Neural progenitor cell (in vitro differentiated cells): ENCODE measurements at regions not wholly inside any gene's neighbourhood (a gene's known extent, or its start where the extent isn't known, plus 50 kb on each side); places are given as distances from the start of the nearest gene placed in this dataset.

Experiments used
- DNase-seq: peaks from one replicate; pipeline ENCODE4 v3.0.0-alpha.2; 2016; ENCODE audit warnings: low spot score
- H2AFZ ChIP-seq: fragments of 200-600 bp; sonication (generic); replicated peaks from 2 replicates; pipeline ENCODE4 v1.6.1; 2016; ENCODE audit warnings: antibody characterized with exemption
- H3F3A ChIP-seq: fragments of 200-600 bp; sonication (generic); 2 replicates; pipeline ENCODE4 v1.6.1; 2016; ENCODE audit warnings: antibody characterized with exemption, low read depth
- H3K27ac ChIP-seq: fragments of 200-600 bp; sonication (generic); 2 replicates; pipeline ENCODE4 v1.5.1; 2016; ENCODE audit warnings: mild to moderate bottlenecking
- H3K27me3 ChIP-seq: fragments of 200-600 bp; sonication (generic); 2 replicates; pipeline ENCODE4 v1.6.1; 2016; ENCODE audit warnings: mild to moderate bottlenecking, moderate library complexity
- H3K36me3 ChIP-seq: fragments of 200-600 bp; sonication (generic); 2 replicates; pipeline ENCODE4 v1.5.1; 2016
- H3K4me1 ChIP-seq: fragments of 200-600 bp; sonication (generic); 2 replicates; pipeline ENCODE4 v1.6.1; 2016; ENCODE audit warnings: mixed run types
- H3K4me2 ChIP-seq: fragments of 200-600 bp; sonication (generic); 2 replicates; pipeline ENCODE4 v1.6.1; 2016
- H3K4me3 ChIP-seq: fragments of 200-600 bp; sonication (generic); 2 replicates; pipeline ENCODE4 v1.5.1; 2016
- H3K79me2 ChIP-seq: fragments of 200-600 bp; sonication (generic); 2 replicates; pipeline ENCODE4 v1.6.1; 2016; ENCODE audit warnings: low read depth
- H3K9ac ChIP-seq: fragments of 200-600 bp; sonication (generic); 2 replicates; pipeline ENCODE4 v1.6.1; 2016
- H3K9me3 ChIP-seq: fragments of 200-600 bp; sonication (generic); 2 replicates; pipeline ENCODE4 v1.5.1; 2016; ENCODE audit warnings: low read depth
- H4K20me1 ChIP-seq: fragments of 200-600 bp; sonication (generic); 2 replicates; pipeline ENCODE4 v1.6.1; 2016; ENCODE audit warnings: low read depth
- H3K27ac Mint-ChIP-seq: 3 replicates; pipeline ENCODE4 v1.8.0; 2021; ENCODE audit warnings: mixed read lengths
- H3K27me3 Mint-ChIP-seq: 2 replicates; pipeline ENCODE4 v1.8.0; 2022; ENCODE audit warnings: low read depth, mild to moderate bottlenecking, inconsistent platforms, moderate library complexity, mixed read lengths; ENCODE audit not compliant: insufficient read depth
- H3K36me3 Mint-ChIP-seq: 3 replicates; pipeline ENCODE4 v1.8.0; 2021; ENCODE audit warnings: mixed read lengths
- H3K4me1 Mint-ChIP-seq: 3 replicates; pipeline ENCODE4 v1.8.0; 2021; ENCODE audit warnings: mixed read lengths
- H3K4me3 Mint-ChIP-seq: 3 replicates; pipeline ENCODE4 v1.8.0; 2021; ENCODE audit warnings: mild to moderate bottlenecking, moderate library complexity, mixed read lengths
- H3K9me3 Mint-ChIP-seq: 3 replicates; pipeline ENCODE4 v1.8.0; 2020; ENCODE audit warnings: mixed read lengths
- CTCF ChIP-seq: fragments of 200-600 bp; sonication (generic); IDR thresholded peaks from 2 replicates; pipeline ENCODE4 v1.5.1; 2017; ENCODE audit warnings: antibody characterized with exemption, mild to moderate bottlenecking
- EZH2 ChIP-seq: fragments of 200-600 bp; sonication (generic); IDR thresholded peaks from 2 replicates; pipeline ENCODE4 v1.6.1; 2017; ENCODE audit warnings: antibody characterized with exemption, mild to moderate bottlenecking, moderate library complexity
- EZH2phosphoT487 ChIP-seq: fragments of 200-600 bp; sonication (generic); IDR thresholded peaks from 2 replicates; pipeline ENCODE4 v1.6.1; 2017; ENCODE audit warnings: antibody characterized with exemption

DNA sequence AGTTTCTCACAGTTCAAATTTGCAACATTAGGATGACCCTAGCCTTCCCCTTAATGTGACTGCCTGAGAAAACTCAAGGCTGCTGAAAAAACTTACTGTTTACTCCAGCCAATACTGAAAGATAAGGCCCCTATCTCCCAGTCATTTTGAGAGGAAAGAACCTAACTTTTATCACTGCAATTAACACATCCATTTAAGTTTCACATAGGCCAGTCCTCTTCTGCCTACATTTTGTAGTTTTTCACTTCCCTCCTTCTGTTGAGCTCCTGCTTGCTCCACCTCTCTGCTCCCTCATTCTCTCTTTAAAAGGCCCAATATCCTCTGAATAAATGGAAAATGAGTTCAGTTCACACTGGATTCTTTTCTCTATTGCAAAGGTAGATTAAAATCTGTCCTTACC, 1996.2 kb upstream of the FLRT2 start:
- no peak overlapping the region for H3K4me3 ChIP-seq
- H3K9me3 ChIP-seq: no peaks in the 10 kb centered on the region
- no peak overlapping the region for H3K4me3 Mint-ChIP-seq
- no peaks in the 10 kb centered on the region for H3K9me3 Mint-ChIP-seq
- TF ChIP-seq CTCF (no peak), EZH2 (no peak), EZH2phosphoT487 (no peak)
- H4K20me1 ChIP-seq: no peaks in the 10 kb centered on the region
- H3K4me1 Mint-ChIP-seq: no peaks in the 10 kb centered on the region
- no peaks in the 10 kb centered on the region for H3K36me3 Mint-ChIP-seq
- no peaks in the 10 kb centered on the region for H3K27me3 ChIP-seq
- no peak overlapping the region for H3K4me2 ChIP-seq
- no peaks in the 10 kb centered on the region for H3K4me1 ChIP-seq
- no peak for DNase-seq
- no peaks in the 10 kb centered on the region for H3K36me3 ChIP-seq
- no peak overlapping the region for H3K27ac Mint-ChIP-seq
- H3K79me2 ChIP-seq: no peaks in the 10 kb centered on the region
- no peaks in the 10 kb centered on the region for H3F3A ChIP-seq
- no peak overlapping the region for H3K27ac ChIP-seq
- H3K27me3 Mint-ChIP-seq: peaks cover 3% of the 10 kb centered on the region
- no peak overlapping the region for H3K9ac ChIP-seq
- H2AFZ ChIP-seq: peak overlapping the region; percentile 76

DNA sequence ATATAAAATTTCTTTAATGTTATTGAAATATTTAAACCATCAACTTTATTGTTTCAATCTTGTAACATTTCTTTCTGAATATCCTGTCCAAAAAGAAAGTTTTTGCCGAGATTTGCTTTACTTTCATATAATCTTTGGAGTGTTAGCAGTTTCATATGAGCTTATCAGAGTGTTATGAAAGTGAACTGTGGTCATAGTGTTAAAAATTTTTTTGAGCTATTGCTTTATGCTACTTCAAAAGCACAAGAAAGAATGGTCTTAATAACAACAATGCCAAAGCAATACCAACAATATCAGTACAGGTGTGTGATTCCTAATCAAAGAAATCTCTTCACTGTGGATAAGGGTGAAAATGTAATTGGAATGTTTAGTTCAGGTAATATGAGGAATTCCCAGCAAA, 1994.9 kb upstream of the FLRT2 start:
- Mint-ChIP-seq H3K4me1 (no peaks in the 10 kb centered on the region), H3K9me3 (no peaks in the 10 kb centered on the region), H3K27me3 (peaks cover 3% of the 10 kb centered on the region), H3K36me3 (no peaks in the 10 kb centered on the region), H3K27ac (no peak overlapping the region), H3K4me3 (no peak overlapping the region)
- no peak overlapping the region for H3K4me3 ChIP-seq
- H3K4me2 ChIP-seq: no peak overlapping the region
- H3K9me3 ChIP-seq: no peaks in the 10 kb centered on the region
- no peaks in the 10 kb centered on the region for H4K20me1 ChIP-seq
- H2AFZ ChIP-seq: no peak overlapping the region
- H3K27me3 ChIP-seq: no peaks in the 10 kb centered on the region
- DNase-seq: no peak
- H3K4me1 ChIP-seq: no peaks in the 10 kb centered on the region
- no peak for TF ChIP-seq EZH2phosphoT487
- no peak for TF ChIP-seq CTCF
- no peak for TF ChIP-seq EZH2
- no peaks in the 10 kb centered on the region for H3F3A ChIP-seq
- no peaks in the 10 kb centered on the region for H3K79me2 ChIP-seq
- H3K9ac ChIP-seq: no peak overlapping the region
- H3K36me3 ChIP-seq: no peaks in the 10 kb centered on the region
- H3K27ac ChIP-seq: no peak overlapping the region

DNA sequence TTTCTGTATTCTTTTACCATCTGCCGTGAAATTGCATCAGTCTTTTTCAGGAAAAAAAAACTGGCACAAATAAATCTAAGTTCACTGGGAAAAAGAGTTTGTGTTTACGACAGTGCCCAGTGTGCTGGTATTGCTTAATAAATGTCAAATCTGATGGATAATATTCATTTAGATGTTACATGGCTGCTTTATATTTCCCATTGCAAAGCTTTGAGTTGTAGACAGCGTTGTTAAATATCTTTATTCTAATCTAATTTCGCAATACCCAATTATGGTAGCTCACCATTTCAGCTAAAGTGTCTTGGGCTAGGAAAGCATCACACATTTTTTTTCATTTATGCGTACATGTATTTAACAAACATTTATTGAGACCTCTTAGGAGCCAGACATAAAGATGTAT, 1994.5 kb upstream of the FLRT2 start:
- H3K4me3 Mint-ChIP-seq: no peak overlapping the region
- Histone ChIP-seq H3K79me2 (no peaks in the 10 kb centered on the region), H3K36me3 (no peaks in the 10 kb centered on the region), H4K20me1 (no peaks in the 10 kb centered on the region), H3K9ac (no peak overlapping the region), H3K9me3 (no peaks in the 10 kb centered on the region), H3F3A (no peaks in the 10 kb centered on the region), H3K4me3 (no peak overlapping the region), H2AFZ (no peak overlapping the region), H3K4me1 (no peaks in the 10 kb centered on the region), H3K4me2 (no peak overlapping the region), H3K27ac (no peak overlapping the region), H3K27me3 (no peaks in the 10 kb centered on the region)
- no peaks in the 10 kb centered on the region for H3K9me3 Mint-ChIP-seq
- no peak overlapping the region for H3K27ac Mint-ChIP-seq
- H3K27me3 Mint-ChIP-seq: peaks cover 3% of the 10 kb centered on the region
- no peak for TF ChIP-seq EZH2
- no peak for TF ChIP-seq CTCF
- no peak for TF ChIP-seq EZH2phosphoT487
- no peak for DNase-seq
- H3K36me3 Mint-ChIP-seq: no peaks in the 10 kb centered on the region
- no peaks in the 10 kb centered on the region for H3K4me1 Mint-ChIP-seq

- Histone ChIP-seq H3K9ac (no peak overlapping the region), H3K4me1 (no peaks in the 10 kb centered on the region), H3K9me3 (no peaks in the 10 kb centered on the region), H3K4me3 (no peak overlapping the region), H4K20me1 (no peaks in the 10 kb centered on the region), H3K4me2 (no peak overlapping the region), H3K27me3 (no peaks in the 10 kb centered on the region), H3K27ac (no peak overlapping the region), H2AFZ (no peak overlapping the region), H3K36me3 (no peaks in the 10 kb centered on the region), H3K79me2 (no peaks in the 10 kb centered on the region), H3F3A (no peaks in the 10 kb centered on the region)
- peaks cover 3% of the 10 kb centered on the region for H3K27me3 Mint-ChIP-seq
- DNase-seq: no peak
- H3K27ac Mint-ChIP-seq: no peak overlapping the region
- H3K9me3 Mint-ChIP-seq: no peaks in the 10 kb centered on the region
- H3K4me3 Mint-ChIP-seq: no peak overlapping the region
- H3K4me1 Mint-ChIP-seq: no peaks in the 10 kb centered on the region
- H3K36me3 Mint-ChIP-seq: no peaks in the 10 kb centered on the region
- no peak for TF ChIP-seq CTCF
- no peak for TF ChIP-seq EZH2phosphoT487
- no peak for TF ChIP-seq EZH2
Measured at GRCh38 chr14:83541147-83541546, 1988.8 kb upstream of the FLRT2 start.
